GM10248 (cell line): ENCODE measurements at regions not wholly inside any gene's neighbourhood (a gene's known extent, or its start where the extent isn't known, plus 50 kb on each side); places are given as distances from the start of the nearest gene placed in this dataset.

Experiments used
- CTCF ChIA-PET: fragments of 300-600 bp; sonication (Branson Sonifier 250); formaldehyde crosslinking; extraction: SDS; loops from one replicate; lab custom pipeline; 2021; ENCODE audit warnings: antibody characterized with exemption; lab: Yijun Ruan, JAX
- POLR2A ChIA-PET: fragments of 350-650 bp; sonication (Branson Sonifier 250); formaldehyde crosslinking; extraction: SDS; loops from one replicate; lab custom pipeline; 2020; ENCODE audit warnings: antibody characterized with exemption; lab: Yijun Ruan, JAX
- DNase-seq: peaks from one replicate; pipeline ENCODE4 v3.0.0; 2012; ENCODE audit errors: extremely low spot score
- CTCF ChIP-seq: IDR thresholded peaks from 2 replicates; pipeline ENCODE4 v1.5.1; 2012; ENCODE audit warnings: mild to moderate bottlenecking, low read depth; ENCODE audit errors: extremely low read depth, missing control alignments, control extremely low read depth

- ChIA-PET CTCF (no interaction called here), POLR2A (no interaction called here)
- DNase-seq: no peak
- no peak for TF ChIP-seq CTCF
These were observed 64.1 kb upstream of the SPHKAP start for GRCh38 chr2:228245601-228246000.

GRCh38 chr2:228242591-228242990 is 61.1 kb upstream of the SPHKAP start:
- POLR2A ChIA-PET: no interaction called here
- CTCF ChIA-PET: no interaction called here
- no peak for TF ChIP-seq CTCF
- DNase-seq: no peak

GRCh38 chr2:228239907-228240561 is 58.5 kb upstream of the SPHKAP start:
- DNase-seq: no peak
- TF ChIP-seq CTCF: no peak
- POLR2A ChIA-PET: no interaction called here
- CTCF ChIA-PET: no interaction called here

- DNase-seq: no peak
- no peak for TF ChIP-seq CTCF
- POLR2A ChIA-PET: no interaction called here
- CTCF ChIA-PET: no interaction called here
These were observed 57.9 kb upstream of the SPHKAP start for GRCh38 chr2:228239207-228239906.
